Karpas-422 (cell line): ENCODE measurements at regions not wholly inside any gene's neighbourhood (a gene's known extent, or its start where the extent isn't known, plus 50 kb on each side); places are given as distances from the start of the nearest gene placed in this dataset.

ENCODE experiments used
- DNase-seq: peaks from one replicate; pipeline ENCODE4 v3.0.0-alpha.2; 2015
- H2AFZ ChIP-seq: fragments of 200-600 bp; sonication (generic); 2 replicates; pipeline ENCODE4 v1.6.1; 2014; ENCODE audit warnings: antibody characterized with exemption, low read length, mixed read lengths
- H3K27ac ChIP-seq: fragments of 200-600 bp; sonication (generic); 2 replicates; pipeline ENCODE4 v1.5.1; 2014; ENCODE audit warnings: mild to moderate bottlenecking, low read length, moderate library complexity
- H3K27me3 ChIP-seq: fragments of 200-600 bp; sonication (generic); 2 replicates; pipeline ENCODE4 v1.6.1; 2014; ENCODE audit warnings: low read length, mixed read lengths
- H3K36me3 ChIP-seq: fragments of 200-600 bp; sonication (generic); 2 replicates; pipeline ENCODE4 v1.6.1; 2014; ENCODE audit warnings: low read length, mixed read lengths; ENCODE audit not compliant: insufficient read depth
- H3K4me1 ChIP-seq: fragments of 200-600 bp; sonication (generic); 2 replicates; pipeline ENCODE4 v1.6.1; 2014; ENCODE audit warnings: mild to moderate bottlenecking, low read length, mixed read lengths
- H3K4me2 ChIP-seq: fragments of 200-600 bp; sonication (generic); 2 replicates; pipeline ENCODE4 v1.6.1; 2014; ENCODE audit warnings: low read length, low read depth, mild to moderate bottlenecking; ENCODE audit not compliant: poor library complexity, severe bottlenecking
- H3K4me3 ChIP-seq: fragments of 200-600 bp; sonication (generic); 2 replicates; pipeline ENCODE4 v1.5.1; 2014; ENCODE audit warnings: mild to moderate bottlenecking, antibody characterized with exemption, low read length, mixed read lengths
- H3K79me2 ChIP-seq: fragments of 200-600 bp; sonication (generic); 2 replicates; pipeline ENCODE4 v1.6.1; 2014; ENCODE audit warnings: mild to moderate bottlenecking, low read length, mixed read lengths
- H3K9ac ChIP-seq: fragments of 200-600 bp; sonication (generic); 2 replicates; pipeline ENCODE4 v1.6.0; 2014; ENCODE audit warnings: low read length
- H3K9me2 ChIP-seq: fragments of 200-600 bp; sonication (generic), shearing (Covaris generic); replicated peaks from 2 replicates; pipeline ENCODE4 v1.6.0; 2014; ENCODE audit warnings: mild to moderate bottlenecking, low read length, moderate library complexity; ENCODE audit not compliant: insufficient read depth
- H3K9me3 ChIP-seq: fragments of 300-700, 200-600 bp; sonication (generic); 2 replicates; pipeline ENCODE4 v1.6.1; 2014; ENCODE audit warnings: low read length, mixed read lengths
- H4K20me1 ChIP-seq: fragments of 200-600 bp; sonication (generic); 2 replicates; pipeline ENCODE4 v1.6.1; 2014; ENCODE audit warnings: mild to moderate bottlenecking, antibody characterized with exemption, low read length, low read depth; ENCODE audit not compliant: insufficient read depth

GRCh38 chr20:6480328-6481200 is 286.9 kb upstream of the BMP2 start:
- H3K79me2 ChIP-seq, result no peaks in the 10 kb centered on the region
- H3K36me3 ChIP-seq, result no peaks in the 10 kb centered on the region
- H3K27ac ChIP-seq, result no peak overlapping the region
- no peak overlapping the region for H3K9ac ChIP-seq
- H3K4me2 ChIP-seq, result no peak overlapping the region
- H4K20me1 ChIP-seq, result no peaks in the 10 kb centered on the region
- H3K9me3 ChIP-seq, result no peaks in the 10 kb centered on the region
- no peak overlapping the region for H3K4me3 ChIP-seq
- H3K4me1 ChIP-seq, result no peaks in the 10 kb centered on the region
- H3K9me2 ChIP-seq, result no peaks in the 10 kb centered on the region
- no peaks in the 10 kb centered on the region for H3K27me3 ChIP-seq
- no peak overlapping the region for H2AFZ ChIP-seq
- DNase-seq, result no peak

GRCh38 chr20:6473197-6473596 is 294.3 kb upstream of the BMP2 start:
- no peaks in the 10 kb centered on the region for H4K20me1 ChIP-seq
- no peaks in the 10 kb centered on the region for H3K79me2 ChIP-seq
- H3K27me3 ChIP-seq, result no peaks in the 10 kb centered on the region
- H3K4me2 ChIP-seq, result no peak overlapping the region
- H3K9me3 ChIP-seq, result no peaks in the 10 kb centered on the region
- no peak overlapping the region for H3K4me3 ChIP-seq
- no peaks in the 10 kb centered on the region for H3K36me3 ChIP-seq
- H3K9ac ChIP-seq, result no peak overlapping the region
- peaks cover 2% of the 10 kb centered on the region; the same call in 1 of the 2 replicates for H3K9me2 ChIP-seq
- H2AFZ ChIP-seq, result no peak overlapping the region
- no peak overlapping the region for H3K27ac ChIP-seq
- no peaks in the 10 kb centered on the region for H3K4me1 ChIP-seq
- DNase-seq, result no peak

GRCh38 chr20:6471871-6472270 is 295.6 kb upstream of the BMP2 start:
- no peaks in the 10 kb centered on the region for H3K79me2 ChIP-seq
- no peak for DNase-seq

GRCh38 chr20:6471110-6471647 is 296.3 kb upstream of the BMP2 start:
- Histone ChIP-seq H3K79me2 (no peaks in the 10 kb centered on the region), H3K4me1 (no peaks in the 10 kb centered on the region), H3K4me2 (no peak overlapping the region), H3K9ac (no peak overlapping the region), H4K20me1 (no peaks in the 10 kb centered on the region), H3K27ac (no peak overlapping the region), H3K9me3 (no peaks in the 10 kb centered on the region), H3K9me2 (peaks cover 2% of the 10 kb centered on the region; the same call in 1 of the 2 replicates), H2AFZ (no peak overlapping the region), H3K27me3 (no peaks in the 10 kb centered on the region), H3K36me3 (no peaks in the 10 kb centered on the region), H3K4me3 (no peak overlapping the region)
- DNase-seq, result no peak

More at GRCh38 chr20:6471871-6472270, 295.6 kb upstream of the BMP2 start:
- Histone ChIP-seq H3K9ac (no peak overlapping the region), H3K9me3 (no peaks in the 10 kb centered on the region), H3K27me3 (no peaks in the 10 kb centered on the region), H3K27ac (no peak overlapping the region), H3K4me1 (no peaks in the 10 kb centered on the region), H2AFZ (no peak overlapping the region), H3K9me2 (peaks cover 2% of the 10 kb centered on the region; the same call in 1 of the 2 replicates), H3K4me2 (no peak overlapping the region), H4K20me1 (no peaks in the 10 kb centered on the region), H3K4me3 (no peak overlapping the region), H3K36me3 (no peaks in the 10 kb centered on the region)

- no peaks in the 10 kb centered on the region for H3K27me3 ChIP-seq
- H3K9me3 ChIP-seq, result no peaks in the 10 kb centered on the region
- no peaks in the 10 kb centered on the region for H3K36me3 ChIP-seq
- no peaks in the 10 kb centered on the region for H4K20me1 ChIP-seq
- no peak overlapping the region for H2AFZ ChIP-seq
- no peak overlapping the region for H3K9ac ChIP-seq
- no peak overlapping the region for H3K27ac ChIP-seq
- H3K4me1 ChIP-seq, result no peaks in the 10 kb centered on the region
- H3K79me2 ChIP-seq, result no peaks in the 10 kb centered on the region
- DNase-seq, result no peak
- no peak overlapping the region for H3K4me2 ChIP-seq
- H3K9me2 ChIP-seq, result peaks cover 2% of the 10 kb centered on the region; the same call in 1 of the 2 replicates
- no peak overlapping the region for H3K4me3 ChIP-seq
Observed at GRCh38 chr20:6469695-6470094, 297.8 kb upstream of the BMP2 start.

GRCh38 chr20:6468423-6469116 is 298.9 kb upstream of the BMP2 start:
- no peaks in the 10 kb centered on the region; the same call in 1 of the 2 replicates for H3K9me2 ChIP-seq
- H3K36me3 ChIP-seq, result no peaks in the 10 kb centered on the region
- H3K9me3 ChIP-seq, result no peaks in the 10 kb centered on the region
- H3K4me2 ChIP-seq, result no peak overlapping the region
- H3K9ac ChIP-seq, result no peak overlapping the region
- DNase-seq, result no peak
- no peak overlapping the region for H3K4me3 ChIP-seq
- H3K27ac ChIP-seq, result no peak overlapping the region
- no peak overlapping the region for H2AFZ ChIP-seq
- H4K20me1 ChIP-seq, result no peaks in the 10 kb centered on the region
- H3K27me3 ChIP-seq, result no peaks in the 10 kb centered on the region
- H3K79me2 ChIP-seq, result no peaks in the 10 kb centered on the region
- no peaks in the 10 kb centered on the region for H3K4me1 ChIP-seq

GRCh38 chr20:6467562-6467961 is 299.9 kb upstream of the BMP2 start:
- H3K4me3 ChIP-seq, result no peak overlapping the region
- H3K79me2 ChIP-seq, result no peaks in the 10 kb centered on the region
- H3K4me2 ChIP-seq, result no peak overlapping the region
- no peaks in the 10 kb centered on the region for H3K36me3 ChIP-seq
- DNase-seq, result no peak
- H3K27ac ChIP-seq, result no peak overlapping the region
- H4K20me1 ChIP-seq, result no peaks in the 10 kb centered on the region
- no peaks in the 10 kb centered on the region; the same call in 1 of the 2 replicates for H3K9me2 ChIP-seq
- H3K9me3 ChIP-seq, result no peaks in the 10 kb centered on the region
- H3K27me3 ChIP-seq, result no peaks in the 10 kb centered on the region
- H3K4me1 ChIP-seq, result no peaks in the 10 kb centered on the region
- no peak overlapping the region for H2AFZ ChIP-seq
- no peak overlapping the region for H3K9ac ChIP-seq
